GM12878 (cell line): ENCODE measurements at regions not wholly inside any gene's neighbourhood (a gene's known extent, or its start where the extent isn't known, plus 50 kb on each side); places are given as distances from the start of the nearest gene placed in this dataset.

Experiments
- CHD2 ChIP-seq: IDR thresholded peaks from 2 replicates; pipeline ENCODE4 v1.6.1; 2011; ENCODE audit warnings: low read depth, low read length, improper control_type of control experiment, borderline replicate concordance
- CTCF ChIP-seq, 3 experiments: IDR thresholded peaks in 2 of 3; conservative IDR thresholded peaks in 1 of 3; 2 replicates each; pipeline ENCODE4 v1.5.1; 2011; ENCODE audit warnings: low read depth in 3 of 3, low read length in 3 of 3, mild to moderate bottlenecking in 3 of 3, control low read depth in 2 of 3, moderate library complexity in 2 of 3, inconsistent platforms in 1 of 3, mixed read lengths in 1 of 3; ENCODE audit not compliant: control insufficient read depth in 2 of 3, insufficient read depth in 1 of 3; ENCODE audit errors: extremely low read depth in 1 of 3
- EP300 ChIP-seq, 2 experiments: fragments of 150-350 bp in 1 of 2; IDR thresholded peaks; 2 replicates each; pipeline ENCODE4 v1.6.1; 2011 to 2012; ENCODE audit warnings: low read depth in 2 of 2, low read length in 2 of 2, borderline replicate concordance in 1 of 2, improper control_type of control experiment in 1 of 2, inconsistent platforms in 1 of 2; ENCODE audit not compliant: control insufficient read depth in 1 of 2
- HDAC6 ChIP-seq: fragments of 200-600 bp; sonication (generic); IDR thresholded peaks from one replicate; pipeline ENCODE4 v1.8.0; 2017; ENCODE audit warnings: antibody characterized with exemption; ENCODE audit not compliant: unreplicated experiment
- PML ChIP-seq: IDR thresholded peaks from 2 replicates; pipeline ENCODE4 v1.6.1; 2012; ENCODE audit warnings: low read length, inconsistent platforms
- REST ChIP-seq: IDR thresholded peaks from 2 replicates; pipeline ENCODE4 v1.6.1; 2012; ENCODE audit warnings: mild to moderate bottlenecking, low read depth, low read length
- SPI1 ChIP-seq: IDR thresholded peaks from 2 replicates; pipeline ENCODE4 v1.6.1; 2011; ENCODE audit warnings: low read depth, mild to moderate bottlenecking, low read length, moderate library complexity, borderline replicate concordance; ENCODE audit not compliant: insufficient read depth
- TAF1 ChIP-seq: IDR thresholded peaks from 2 replicates; pipeline ENCODE4 v1.6.1; 2011; ENCODE audit warnings: mild to moderate bottlenecking, low read depth, low read length, borderline replicate concordance
- TCF7 ChIP-seq: IDR thresholded peaks from 2 replicates; pipeline ENCODE4 v1.6.1; 2014; ENCODE audit warnings: antibody characterized with exemption, borderline replicate concordance

- TF ChIP-seq PML (no peak), TAF1 (no peak), CTCF (IDR thresholded peaks at IDR 0.05 in 2 of 3, conservative IDR thresholded peaks at IDR 0.05 in 1 of 3; ENCODE audit: control insufficient read depth in 2 of 3, extremely low read depth in 1 of 3, insufficient read depth in 1 of 3, low read depth in 3 of 3, low read length in 3 of 3) (no peak), TCF7 (no peak), EP300 (IDR thresholded peaks at IDR 0.05; ENCODE audit: borderline replicate concordance in 1 of 2, control insufficient read depth in 1 of 2, low read depth in 2 of 2, low read length in 2 of 2) (no peak), HDAC6 (no peak), SPI1 (no peak), CHD2 (no peak), REST (no peak)
These were observed 218.5 kb downstream of the RPS29 start for GRCh38 chr14:49367696-49368095.
